GM19025 (cell line): ENCODE measurements at regions not wholly inside any gene's neighbourhood (a gene's known extent, or its start where the extent isn't known, plus 50 kb on each side); places are given as distances from the start of the nearest gene placed in this dataset.
"Not testable (repeated sequence)": the region's sequence is repeated elsewhere in the genome, so short reads cannot be mapped to it uniquely, and the experiment has no call there.

Experiments
- ATAC-seq: cut with Tn5 transposase; IDR thresholded peaks from one replicate; pipeline ENCODE4 v1.9.1; 2021; ENCODE audit warnings: mild to moderate bottlenecking, low read depth, moderate library complexity; ENCODE audit not compliant: unreplicated experiment

DNA sequence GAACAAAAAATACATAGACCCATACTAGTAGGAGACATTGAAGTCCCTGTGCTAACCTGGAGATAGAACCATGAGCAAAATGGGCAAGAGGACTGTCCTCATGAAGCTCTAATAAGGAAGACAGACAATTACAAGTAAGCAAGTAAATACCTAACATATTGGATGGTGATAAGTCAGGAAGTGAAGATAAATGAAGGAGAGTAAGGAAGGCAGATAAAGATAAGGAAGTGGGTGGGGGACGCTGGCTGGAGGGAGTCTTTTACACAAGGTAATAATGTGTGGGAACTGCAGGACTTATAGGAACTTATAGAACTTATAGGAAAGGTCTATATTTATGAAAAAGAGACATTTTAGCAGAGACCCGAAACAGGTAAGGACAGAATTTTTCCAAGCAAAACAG is 148.9 kb upstream of the ABI3BP start:
- ATAC-seq, result no peak

DNA sequence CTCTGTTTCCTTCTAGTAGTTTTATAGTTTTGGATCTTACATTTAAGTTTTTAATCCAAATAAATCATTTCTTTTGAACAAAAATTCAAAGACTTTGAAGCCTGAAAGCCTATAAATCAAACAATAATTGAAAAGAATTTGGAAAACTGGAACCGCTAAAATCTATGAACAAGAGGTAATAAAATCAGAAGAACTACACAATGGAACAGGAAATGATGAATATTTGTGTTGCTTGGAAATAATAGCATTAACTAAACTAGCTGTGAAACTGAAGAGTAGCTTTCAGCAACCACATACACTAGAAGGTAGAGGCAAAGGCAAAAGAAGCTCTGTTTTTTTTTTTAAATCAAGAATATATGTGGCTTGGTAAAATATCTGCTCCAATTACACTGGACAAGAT is 147.9 kb upstream of the ABI3BP start:
- no peak for ATAC-seq

DNA sequence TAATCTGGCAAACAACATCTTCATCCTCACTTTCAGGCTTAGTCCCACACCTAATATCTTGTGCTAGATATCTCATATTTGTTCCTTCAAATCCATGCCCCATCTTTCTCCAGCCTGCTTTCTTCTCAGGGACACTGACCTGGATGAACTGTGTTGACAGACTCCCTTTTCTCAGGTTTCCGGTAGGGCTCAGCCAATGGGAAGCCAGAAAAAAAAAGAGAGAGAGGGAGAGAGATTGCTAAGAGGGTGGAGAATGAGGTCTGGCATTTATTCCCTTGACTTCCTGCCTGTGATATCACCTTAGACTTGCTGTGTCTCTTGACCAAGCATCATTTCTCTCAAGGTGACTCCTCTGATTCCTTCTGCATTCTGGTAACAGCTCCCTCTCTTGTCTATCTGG is 145.6 kb upstream of the ABI3BP start:
- no peak for ATAC-seq

DNA sequence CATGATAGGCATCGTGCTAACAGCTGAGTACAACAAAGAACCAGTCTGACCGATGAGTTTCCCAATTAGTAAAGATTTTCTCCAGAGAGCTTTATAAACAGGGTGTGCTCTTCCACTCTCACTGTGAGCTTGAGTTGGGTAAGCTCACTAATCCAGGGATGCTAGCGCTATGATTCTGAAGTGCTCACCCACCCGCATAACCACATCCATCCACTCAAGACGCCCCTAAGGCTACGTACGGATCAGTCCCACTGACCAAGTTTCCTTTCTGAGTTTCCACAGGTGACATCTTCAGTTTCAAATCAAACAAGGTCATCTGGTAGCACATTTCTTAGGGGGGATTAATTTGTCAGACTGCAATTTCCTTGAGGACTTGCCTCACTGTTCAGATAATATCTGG is 141.1 kb upstream of the ABI3BP start:
- ATAC-seq, result no peak

DNA sequence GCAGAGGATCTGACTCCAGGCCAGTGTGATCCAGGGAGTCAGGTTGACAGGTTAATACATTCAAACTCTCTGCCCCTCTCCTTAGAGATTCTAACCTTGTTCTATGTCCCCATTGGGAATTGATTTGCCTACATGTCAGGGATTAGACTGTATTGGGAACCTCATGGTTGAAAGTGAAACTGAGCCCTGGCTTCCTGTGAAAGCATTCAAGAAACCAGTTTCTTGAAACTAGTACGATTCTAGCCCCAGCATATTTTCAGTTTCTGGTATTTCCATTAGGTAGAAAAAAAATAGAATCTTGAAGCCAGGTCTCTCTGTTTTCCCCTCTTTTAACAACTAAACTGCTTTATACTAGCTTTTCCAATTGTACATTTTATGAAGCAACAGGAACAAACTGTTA is 140.4 kb upstream of the ABI3BP start:
- ATAC-seq, result no peak

DNA sequence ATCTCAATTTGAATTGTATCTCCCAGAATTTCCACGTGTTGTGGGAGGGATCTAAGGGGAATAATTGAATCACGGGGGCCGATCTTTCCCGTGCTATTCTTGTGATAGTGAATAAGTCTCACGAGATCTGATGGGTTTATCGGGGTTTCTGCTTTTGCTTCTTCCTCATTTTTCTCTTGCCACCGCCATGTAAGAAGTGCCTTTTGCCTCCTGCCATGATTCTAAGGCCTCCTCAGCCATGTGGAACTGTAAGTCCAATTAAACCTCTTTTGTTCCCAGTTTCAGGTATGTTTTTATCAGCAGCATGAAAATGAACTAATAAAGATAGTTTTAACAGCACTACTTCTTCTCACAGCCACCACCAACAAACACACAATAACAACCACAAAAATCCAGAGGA is 140.0 kb upstream of the ABI3BP start:
- not testable (repeated sequence) for ATAC-seq

DNA sequence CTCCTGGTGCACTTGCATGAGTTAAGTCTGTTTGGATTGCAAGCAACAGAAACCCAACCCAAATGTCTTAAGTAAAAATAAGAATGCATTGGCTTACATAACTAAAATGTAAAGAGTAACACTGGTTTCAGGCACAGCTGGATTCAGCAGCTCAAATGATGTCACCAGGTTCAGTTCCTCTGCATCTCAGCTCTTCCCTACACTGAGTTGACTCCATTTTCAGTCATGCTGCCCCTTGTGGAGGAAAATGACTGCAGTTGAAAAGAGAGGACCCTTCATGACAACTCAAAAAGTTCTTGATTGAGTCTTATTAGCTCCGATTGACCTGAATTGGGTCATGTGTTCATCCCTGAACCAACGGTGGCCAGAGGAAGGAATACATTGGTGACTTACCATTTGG is 138.5 kb upstream of the ABI3BP start:
- ATAC-seq, result no peak

DNA sequence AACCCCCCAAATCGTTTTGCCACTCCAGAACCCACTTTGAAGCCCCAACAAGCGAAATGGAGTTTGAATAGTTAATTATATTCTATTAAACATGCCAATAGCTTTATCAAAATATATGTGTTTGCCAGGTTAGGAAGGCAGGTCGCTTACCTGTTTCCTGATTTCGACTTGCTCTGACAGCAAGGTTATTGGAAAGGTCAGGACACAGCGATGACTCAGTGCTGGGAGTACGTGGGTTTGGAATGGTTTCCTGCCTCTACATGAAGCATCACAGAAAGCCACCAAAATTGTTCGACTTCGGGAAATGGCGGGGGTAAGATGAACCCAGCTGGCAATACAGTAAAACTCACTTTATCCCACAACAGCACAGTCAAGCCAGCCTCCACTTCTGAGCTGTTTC is 135.6 kb upstream of the ABI3BP start:
- ATAC-seq, result no peak

DNA sequence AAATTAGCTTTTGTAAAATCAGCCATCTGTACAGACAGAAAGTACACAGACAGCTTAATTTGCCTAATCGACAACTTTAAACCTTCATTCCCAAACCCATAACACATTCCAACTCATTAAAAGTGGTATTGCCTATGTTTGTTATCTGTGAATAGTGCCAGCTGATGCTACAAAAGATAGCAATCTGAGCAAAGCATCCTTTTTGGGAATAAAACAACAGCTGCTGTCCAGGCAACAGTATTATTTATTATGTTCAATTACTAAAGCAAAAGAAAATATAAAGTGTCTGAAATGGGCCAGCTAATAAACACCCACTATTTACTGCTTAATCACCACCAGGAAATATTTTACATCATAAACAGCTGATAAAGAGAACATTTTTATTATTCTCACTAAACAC is 134.8 kb upstream of the ABI3BP start:
- ATAC-seq, result no peak

DNA sequence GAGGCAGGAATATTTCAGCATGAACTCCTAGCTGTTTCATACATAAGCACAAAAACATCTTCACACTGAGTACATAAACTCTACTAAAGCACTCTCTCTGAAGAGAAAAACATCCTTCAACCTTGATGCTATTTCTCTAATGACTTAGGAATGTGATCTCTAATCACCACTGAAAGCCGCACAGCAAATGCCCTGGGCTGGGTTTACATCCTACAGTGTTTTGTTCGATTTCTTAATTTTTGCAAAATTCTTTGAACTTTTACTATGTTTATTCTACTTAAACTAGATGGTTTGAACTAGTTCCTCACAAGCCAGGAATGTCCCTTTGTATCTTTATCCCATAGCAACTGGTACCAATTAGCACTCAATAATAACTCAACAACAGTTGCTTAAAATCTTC is 130.9 kb upstream of the ABI3BP start:
- ATAC-seq, result no peak

DNA sequence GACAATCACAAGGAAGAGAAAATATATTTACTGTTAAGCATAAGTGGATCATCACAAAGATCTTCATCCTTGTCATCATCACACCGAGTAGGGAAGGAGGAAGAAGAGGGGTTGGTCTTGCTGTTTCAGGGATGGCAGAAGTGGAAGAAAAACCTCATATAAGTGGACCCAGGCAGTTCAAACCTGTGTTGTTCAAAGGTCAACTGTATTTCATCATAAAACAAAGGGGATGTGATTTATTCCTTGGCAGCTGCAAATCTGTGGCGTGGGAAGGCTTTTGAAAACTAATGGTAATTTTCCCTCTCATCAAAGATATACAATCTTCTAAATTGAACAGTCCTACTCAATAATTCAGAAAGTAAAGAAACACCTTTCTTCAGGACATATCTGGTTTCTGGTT is 129.9 kb upstream of the ABI3BP start:
- no peak for ATAC-seq

DNA sequence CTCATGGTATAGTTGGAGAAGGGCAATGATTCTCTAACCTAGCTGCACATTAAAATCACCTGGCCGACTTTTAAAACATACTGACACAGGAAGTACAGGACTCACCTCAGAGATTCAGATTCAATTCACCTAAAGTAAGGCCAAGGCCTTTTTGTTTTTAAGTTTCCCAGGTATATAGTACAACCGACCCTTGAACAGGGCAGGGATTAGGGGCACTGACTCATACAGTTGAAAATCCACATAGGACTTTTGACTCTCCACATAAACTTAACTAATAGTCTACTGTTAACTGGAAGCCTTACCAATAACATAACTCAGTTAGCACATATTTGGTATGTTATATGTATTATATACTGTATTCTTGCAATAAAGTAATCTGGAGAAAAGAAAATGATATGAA is 129.5 kb upstream of the ABI3BP start:
- no peak for ATAC-seq

DNA sequence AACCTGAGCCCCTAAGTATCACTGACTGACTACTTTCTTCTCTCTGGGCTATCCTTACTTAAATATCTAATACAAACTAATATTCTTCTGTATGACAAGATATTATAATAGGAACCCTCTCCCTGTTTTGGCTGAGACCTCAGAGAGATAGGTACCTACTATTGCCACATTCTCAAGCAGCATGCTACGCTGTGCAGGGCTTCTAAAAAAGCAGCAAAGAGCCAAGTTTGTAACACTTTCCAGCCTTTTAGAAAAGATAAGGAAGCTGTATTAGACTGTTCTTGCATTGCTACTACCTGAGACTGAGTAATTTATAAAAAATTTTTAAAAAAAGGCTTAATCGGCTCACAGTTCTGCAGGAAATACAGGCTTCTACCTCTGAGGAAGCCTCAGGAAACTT is 126.8 kb upstream of the ABI3BP start:
- ATAC-seq, result no peak

DNA sequence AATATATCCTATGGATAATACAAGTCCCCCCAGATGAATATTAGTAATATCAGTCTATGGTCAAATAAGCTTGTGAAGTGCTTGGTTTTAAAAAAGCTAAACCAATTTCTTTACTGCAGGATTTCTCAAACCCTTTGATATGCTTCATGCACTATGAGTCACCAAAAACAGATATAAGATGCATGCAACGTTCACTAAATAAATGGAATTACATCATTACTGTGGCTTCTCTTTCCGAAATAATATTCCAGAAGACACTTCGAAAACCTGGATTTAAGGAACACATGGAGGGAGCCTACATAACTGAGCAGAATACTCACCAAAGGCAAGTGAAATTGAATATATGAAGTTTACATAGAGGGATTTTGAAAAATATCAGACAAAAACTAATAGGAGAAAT is 126.3 kb upstream of the ABI3BP start:
- no peak for ATAC-seq

DNA sequence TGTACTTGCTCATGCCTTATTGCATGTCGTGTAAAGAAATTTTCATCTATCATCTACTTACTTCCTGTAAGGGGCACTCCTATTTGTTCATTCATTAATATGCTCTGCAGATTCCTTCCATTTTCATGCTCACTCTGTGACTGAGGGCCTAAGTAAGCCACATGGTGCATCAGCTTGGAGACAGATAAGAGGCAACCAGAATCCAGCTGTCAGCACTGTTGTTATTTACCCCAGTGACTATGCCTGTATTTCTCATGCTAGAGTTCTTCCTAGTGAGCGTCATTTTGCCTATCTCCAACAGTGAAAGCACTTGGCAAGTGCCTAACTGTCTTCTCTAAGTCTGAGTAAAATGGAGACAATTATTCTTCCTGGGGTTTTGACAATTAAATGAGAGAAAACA is 124.8 kb upstream of the ABI3BP start:
- no peak for ATAC-seq

DNA sequence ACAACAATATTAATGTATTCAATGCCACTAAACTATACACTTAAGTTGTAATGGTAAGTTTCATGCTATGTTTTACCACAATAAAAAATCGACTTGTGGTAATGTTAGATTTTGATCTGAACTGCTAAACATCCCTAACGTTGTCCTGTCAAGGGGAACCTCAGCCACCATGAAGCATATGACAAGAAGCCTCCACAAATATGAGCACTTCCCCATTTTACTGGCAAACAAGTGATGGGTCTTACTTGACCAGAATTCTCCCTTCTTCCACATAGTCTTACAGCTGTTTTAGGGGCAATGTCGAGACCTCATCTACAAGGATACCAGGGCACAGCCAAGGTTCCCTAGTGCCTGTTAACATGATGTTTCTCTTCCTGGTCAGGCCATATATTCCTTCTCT is 124.2 kb upstream of the ABI3BP start:
- ATAC-seq, result no peak

DNA sequence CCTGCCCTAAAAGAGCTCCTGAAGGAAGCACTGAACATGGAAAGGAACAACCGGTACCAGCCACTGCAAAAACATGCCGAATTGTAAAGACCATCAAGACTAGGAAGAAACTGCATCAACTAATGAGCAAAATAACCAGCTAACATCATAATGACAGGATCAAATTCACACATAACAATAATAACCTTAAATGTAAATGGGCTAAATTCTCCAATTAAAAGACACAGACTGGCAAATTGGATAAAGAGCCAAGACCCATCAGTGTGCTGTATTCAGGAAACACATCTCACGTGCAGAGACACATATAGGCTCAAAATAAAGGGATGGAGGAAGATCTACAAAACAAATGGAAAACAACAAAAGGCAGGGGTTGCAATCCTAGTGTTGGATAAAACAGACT is 117.1 kb upstream of the ABI3BP start:
- ATAC-seq, result not testable (repeated sequence)

DNA sequence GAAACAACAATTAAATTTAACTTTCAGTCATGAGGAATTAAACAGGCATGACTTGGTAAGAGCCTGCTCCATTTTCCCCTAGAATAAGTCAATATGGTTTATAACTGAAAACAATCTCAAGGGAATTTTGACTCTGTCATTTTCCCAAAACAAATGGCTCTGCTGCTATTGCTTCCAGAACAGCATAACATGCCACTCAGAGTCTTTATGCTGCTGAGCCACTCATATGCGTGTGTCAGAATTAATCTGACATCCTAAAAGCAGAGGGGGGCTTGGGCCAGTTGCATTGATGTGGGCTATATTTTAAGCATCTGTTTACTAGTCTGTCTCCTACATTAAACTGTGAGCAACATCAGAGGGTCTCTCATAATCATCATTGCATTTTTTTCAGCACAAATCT is 111.1 kb upstream of the ABI3BP start:
- ATAC-seq, result no peak

DNA sequence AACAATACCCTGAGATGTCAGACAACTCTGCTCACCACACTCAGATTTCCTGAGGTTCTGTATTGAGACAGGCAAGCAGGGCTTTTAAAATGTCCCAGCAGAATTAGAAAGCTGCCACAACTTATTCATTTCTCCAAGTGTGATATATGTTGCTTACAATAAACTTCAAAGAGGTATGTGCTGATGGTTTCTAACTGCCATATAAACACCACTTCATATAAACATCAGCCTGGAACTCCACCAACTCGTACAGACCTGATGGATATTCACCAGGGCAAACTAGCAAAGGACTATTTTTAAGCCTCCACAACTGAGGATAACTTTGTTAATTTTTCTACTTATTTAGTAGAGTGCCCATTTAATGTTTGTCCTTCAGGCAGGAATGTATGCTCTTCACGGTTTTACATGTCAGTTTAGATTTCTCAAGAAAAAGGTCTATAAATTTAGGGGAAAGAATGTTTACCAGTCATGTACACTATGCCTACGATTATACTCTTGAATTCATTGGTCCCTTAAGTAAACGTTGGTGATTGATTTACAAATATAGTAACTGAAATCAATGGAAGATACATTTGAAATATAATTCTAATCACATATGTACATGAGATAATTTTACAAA is 109.6 kb upstream of the ABI3BP start:
- ATAC-seq, result no peak

DNA sequence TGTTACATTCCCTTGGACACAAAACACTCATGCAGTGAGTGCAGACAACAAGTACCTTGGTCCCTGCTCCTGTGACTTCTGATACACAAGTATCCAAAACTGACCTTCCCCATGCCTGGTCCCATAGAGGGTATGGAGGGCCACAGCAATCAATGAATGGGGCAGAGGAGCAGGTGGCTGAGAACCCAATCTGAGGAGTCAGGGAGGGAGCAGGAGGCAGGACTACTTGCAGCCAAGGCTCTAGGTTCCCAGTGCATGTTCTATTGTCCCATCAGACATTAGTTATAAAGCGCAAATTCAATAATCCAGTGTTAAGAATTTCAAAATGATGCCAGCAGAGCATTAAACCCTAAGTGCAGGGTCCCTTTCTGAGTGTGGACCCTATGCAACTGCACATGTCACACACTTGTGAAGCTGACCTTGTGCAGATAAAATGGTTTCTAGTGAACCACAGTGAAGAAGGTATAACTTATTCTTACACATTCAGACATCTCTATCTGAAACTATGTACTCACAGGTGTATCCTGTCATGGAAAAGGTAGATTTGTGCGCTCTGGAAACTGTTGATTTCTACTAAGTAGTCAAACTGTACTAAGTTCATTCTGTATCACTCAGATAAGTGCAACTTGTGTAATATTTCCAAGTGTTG is 107.3 kb upstream of the ABI3BP start:
- ATAC-seq, result no peak

DNA sequence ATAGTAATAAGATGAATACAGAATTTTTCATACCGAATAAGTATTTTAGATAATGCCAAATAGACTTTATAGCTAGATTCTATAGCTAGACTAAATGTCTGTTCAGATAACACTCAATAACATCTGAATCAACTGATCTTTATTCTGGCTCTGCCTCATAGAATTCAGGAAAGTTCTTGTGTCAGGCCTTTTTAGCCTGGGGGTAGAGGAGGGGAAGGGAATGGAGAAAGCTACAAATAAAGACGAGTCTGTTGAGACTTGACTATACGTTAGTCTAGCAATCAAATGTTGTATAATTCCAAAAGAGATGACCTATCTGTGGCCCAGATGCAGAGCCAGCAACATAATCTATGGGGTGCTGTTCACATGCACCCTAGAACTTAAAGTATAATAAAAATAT is 106.6 kb upstream of the ABI3BP start:
- ATAC-seq, result no peak

DNA sequence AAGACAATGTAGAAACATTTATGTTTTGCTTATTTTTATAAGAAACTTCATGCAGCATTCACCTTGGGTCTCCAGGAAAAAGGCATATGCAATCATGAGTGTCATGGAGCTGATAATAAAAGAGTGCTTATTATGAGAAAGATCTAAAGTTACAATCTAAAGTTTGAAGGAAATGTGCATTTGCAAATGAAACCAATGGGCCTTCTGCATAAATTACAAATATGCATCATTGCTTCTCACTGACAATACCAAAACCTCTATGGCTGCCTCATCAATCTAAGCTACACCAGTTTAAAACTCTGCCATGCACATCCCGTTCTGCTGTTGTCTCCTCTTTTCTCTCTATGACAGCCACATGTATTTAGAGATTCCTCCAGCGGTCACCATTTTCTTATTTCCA is 103.2 kb upstream of the ABI3BP start:
- no peak for ATAC-seq
